ENCODE measurements at regions not wholly inside any gene's neighbourhood (a gene's known extent, or its start where the extent isn't known, plus 50 kb on each side); places are given as distances from the start of the nearest gene placed in this dataset.

DNA sequence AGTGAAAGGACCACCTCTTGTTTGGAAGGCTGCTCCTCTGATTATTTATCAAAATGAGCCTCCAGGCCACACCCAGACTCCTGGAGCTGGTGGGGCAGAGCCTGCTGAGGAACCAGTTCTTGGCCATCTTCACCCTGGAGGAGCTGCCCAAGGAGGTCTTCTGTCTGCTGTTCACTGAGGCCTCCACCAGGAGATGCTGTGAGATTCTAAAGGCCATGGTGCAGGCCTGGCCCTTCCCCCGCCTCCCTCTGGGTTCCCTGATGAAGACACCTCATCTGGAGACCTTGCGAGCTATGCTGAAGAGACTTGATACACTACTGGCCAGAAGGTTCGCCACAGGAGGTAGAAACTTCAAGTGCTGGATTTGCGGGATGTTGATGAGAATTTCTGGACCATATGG, 61.7 kb upstream of the GJA8 start:
- TF ChIP-seq CTCF (IDR thresholded peaks at IDR 0.05; ENCODE audit: low read length) (no peak; the same call in 1 of the 2 replicates), EZH2 (optimal IDR thresholded peaks at IDR 0.05; ENCODE audit: low read depth, low read length) (no peak)
